ENCODE measurements at regions not wholly inside any gene's neighbourhood (a gene's known extent, or its start where the extent isn't known, plus 50 kb on each side); places are given as distances from the start of the nearest gene placed in this dataset.

DNA sequence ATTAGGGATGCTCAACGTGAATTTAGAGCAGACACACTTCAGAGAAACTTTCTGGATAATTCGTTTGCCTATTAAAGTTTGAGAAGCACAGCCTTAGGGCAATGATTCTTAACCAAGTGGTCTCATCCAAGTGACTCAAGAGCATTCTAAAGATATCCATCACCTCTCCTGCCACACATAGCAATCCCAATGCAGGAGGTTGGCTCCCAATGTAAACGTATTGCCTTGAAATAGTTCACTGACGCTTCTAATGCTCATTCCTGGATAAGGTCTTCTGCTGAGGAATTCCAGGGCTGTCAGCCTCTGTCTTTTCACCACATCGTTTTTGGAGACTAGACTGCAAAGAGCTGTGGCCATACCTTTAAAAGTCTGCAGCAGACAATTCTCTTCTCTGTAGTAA lies 279.8 kb upstream of the DACH1 start:
- Histone ChIP-seq H3K4me1 (peaks cover 0 to 8% (median 0%) of the 10 kb centered on the region in 3 donors), H3K27me3 (no peaks in the 10 kb centered on the region), H3K9me3 (no peaks in the 10 kb centered on the region), H3K27ac (no peak overlapping the region), H3K4me3 (no peak overlapping the region), H3K36me3 (no peaks in the 10 kb centered on the region)
- no peak for TF ChIP-seq POLR2A (IDR thresholded peaks at IDR 0.05)
- TF ChIP-seq, protein P1, sequence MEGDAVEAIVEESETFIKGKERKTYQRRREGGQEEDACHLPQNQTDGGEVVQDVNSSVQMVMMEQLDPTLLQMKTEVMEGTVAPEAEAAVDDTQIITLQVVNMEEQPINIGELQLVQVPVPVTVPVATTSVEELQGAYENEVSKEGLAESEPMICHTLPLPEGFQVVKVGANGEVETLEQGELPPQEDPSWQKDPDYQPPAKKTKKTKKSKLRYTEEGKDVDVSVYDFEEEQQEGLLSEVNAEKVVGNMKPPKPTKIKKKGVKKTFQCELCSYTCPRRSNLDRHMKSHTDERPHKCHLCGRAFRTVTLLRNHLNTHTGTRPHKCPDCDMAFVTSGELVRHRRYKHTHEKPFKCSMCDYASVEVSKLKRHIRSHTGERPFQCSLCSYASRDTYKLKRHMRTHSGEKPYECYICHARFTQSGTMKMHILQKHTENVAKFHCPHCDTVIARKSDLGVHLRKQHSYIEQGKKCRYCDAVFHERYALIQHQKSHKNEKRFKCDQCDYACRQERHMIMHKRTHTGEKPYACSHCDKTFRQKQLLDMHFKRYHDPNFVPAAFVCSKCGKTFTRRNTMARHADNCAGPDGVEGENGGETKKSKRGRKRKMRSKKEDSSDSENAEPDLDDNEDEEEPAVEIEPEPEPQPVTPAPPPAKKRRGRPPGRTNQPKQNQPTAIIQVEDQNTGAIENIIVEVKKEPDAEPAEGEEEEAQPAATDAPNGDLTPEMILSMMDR (IDR thresholded peaks at IDR 0.05): no peak
- no peak for DNase-seq
- 56 to 68% methylated on average over 5 of the region's 5 CpGs for WGBS, 2 donors
- intact Hi-C loops (cut with DNase I): no loop called here

DNA sequence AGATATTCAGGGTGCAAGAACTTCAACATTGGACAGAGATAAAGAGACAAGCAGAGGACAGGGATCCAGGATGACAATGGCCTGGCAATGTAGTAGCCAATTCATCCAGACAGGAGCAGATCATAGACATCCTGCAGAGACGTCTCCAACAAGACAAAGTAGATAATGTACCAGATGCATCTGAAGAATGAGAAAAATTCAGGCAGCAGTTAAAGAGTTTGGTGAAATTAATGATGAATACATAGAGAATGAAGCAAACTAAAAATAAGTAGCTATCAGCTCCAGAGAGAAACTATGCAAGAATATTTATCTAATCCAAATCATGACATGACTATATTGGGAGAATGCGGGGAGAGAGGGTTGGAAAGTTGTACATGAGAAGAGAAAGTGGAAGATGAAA lies 278.4 kb upstream of the DACH1 start:
- intact Hi-C loops (cut with DNase I): no loop called here
- Histone ChIP-seq H3K27ac (no peak overlapping the region), H3K9me3 (no peaks in the 10 kb centered on the region), H3K4me3 (no peak overlapping the region), H3K36me3 (no peaks in the 10 kb centered on the region), H3K27me3 (no peaks in the 10 kb centered on the region), H3K4me1 (peaks cover 0 to 13% (median 0%) of the 10 kb centered on the region in 3 donors)
- DNase-seq: no peak
- TF ChIP-seq POLR2A (IDR thresholded peaks at IDR 0.05): no peak
- TF ChIP-seq, protein P1 (IDR thresholded peaks at IDR 0.05): no peak
- 66 to 90% methylated on average over 2 of the region's 2 CpGs for WGBS, 2 donors

DNA sequence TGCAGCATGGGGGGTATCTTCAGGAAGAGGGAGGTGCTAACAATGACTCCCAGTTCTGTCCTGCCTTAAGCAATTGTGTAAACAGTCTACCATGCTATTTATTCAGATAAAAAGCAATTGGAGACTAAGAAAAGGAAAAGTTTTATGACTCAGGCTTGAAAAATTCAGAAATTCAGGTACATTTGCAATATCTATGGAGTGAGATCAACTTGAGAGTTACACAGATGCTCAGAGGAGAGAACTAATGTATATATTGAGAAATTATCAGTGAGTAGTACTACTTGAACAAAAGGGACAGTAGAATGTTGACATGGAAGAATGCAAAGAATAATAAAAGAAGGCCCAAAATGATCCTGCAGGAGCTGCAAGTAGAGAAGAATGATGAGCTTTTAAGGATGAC lies 277.6 kb upstream of the DACH1 start:
- Histone ChIP-seq H3K4me3 (no peak overlapping the region), H3K27me3 (no peaks in the 10 kb centered on the region), H3K36me3 (no peaks in the 10 kb centered on the region), H3K4me1 (peaks cover 0 to 13% (median 0%) of the 10 kb centered on the region in 3 donors), H3K27ac (no peak overlapping the region), H3K9me3 (no peaks in the 10 kb centered on the region)
- DNase-seq: no peak
- intact Hi-C loops (cut with DNase I): no loop called here
- TF ChIP-seq, protein P1 (IDR thresholded peaks at IDR 0.05): no peak
- no peak for TF ChIP-seq POLR2A (IDR thresholded peaks at IDR 0.05)

DNA sequence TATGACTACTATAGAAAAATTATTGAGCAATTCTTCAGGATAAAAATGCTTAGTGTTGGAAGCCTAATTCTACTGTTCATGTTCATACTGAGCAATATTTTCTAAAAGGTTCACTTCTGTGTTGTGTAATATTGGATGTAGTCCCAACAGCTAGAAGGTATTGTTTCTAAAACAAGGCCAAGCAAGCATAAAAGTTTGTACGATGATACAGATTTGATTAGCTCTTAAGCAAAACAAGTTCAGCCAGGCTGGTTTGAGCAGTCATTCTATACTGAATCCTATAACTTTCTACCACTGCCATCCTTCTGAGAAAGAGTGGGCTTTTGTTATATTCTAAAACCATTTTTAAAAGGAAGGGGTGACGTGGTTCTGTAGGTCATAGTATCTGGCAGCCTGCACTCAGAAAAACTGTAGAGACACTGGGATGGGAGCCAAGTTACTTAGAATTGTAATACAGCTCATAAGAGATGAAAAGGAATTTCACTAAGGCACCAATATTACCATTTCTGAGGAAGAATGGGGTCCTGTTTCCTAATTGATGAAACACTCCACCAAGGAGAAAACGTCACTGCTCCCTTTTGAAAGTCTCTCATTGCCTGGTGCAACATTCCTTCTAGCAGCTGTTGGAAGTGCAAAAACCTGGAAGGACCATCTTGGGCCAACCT lies 275.0 kb upstream of the DACH1 start:
- no peaks in the 10 kb centered on the region for H3K27me3 ChIP-seq
- no peak for TF ChIP-seq POLR2A (IDR thresholded peaks at IDR 0.05)
- TF ChIP-seq, protein P1 (IDR thresholded peaks at IDR 0.05): no peak
- 19 to 21% methylated on average over 3 of the region's 3 CpGs for WGBS, 2 donors
- H3K9me3 ChIP-seq: no peaks in the 10 kb centered on the region
- intact Hi-C loops (cut with DNase I): no loop called here
- H3K36me3 ChIP-seq: no peaks in the 10 kb centered on the region
- H3K27ac ChIP-seq: no peak overlapping the region
- H3K4me1 ChIP-seq: peaks cover 0 to 13% (median 0%) of the 10 kb centered on the region in 3 donors
- DNase-seq: no peak
- H3K4me3 ChIP-seq: no peak overlapping the region

DNA sequence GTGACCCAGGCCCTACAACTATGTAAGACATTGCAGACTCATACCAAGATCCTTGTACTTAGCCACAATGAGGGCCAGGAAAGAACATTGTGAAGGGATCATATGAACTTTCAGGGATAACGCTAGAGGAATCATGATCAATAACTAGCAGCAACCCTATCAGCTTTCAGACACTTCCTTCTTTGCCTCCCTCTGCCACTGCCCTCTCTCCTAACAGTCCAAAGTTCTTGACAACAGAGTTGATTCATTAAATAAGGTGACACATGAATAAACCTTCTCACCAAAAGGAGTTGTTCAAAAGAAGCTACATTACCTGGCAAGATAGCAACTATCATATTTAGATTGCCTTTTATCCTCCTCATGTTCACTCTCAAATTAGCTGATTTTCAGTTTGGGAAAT lies 272.2 kb upstream of the DACH1 start:
- intact Hi-C loops (cut with DNase I): no loop called here
- H3K36me3 ChIP-seq: no peaks in the 10 kb centered on the region
- H3K27me3 ChIP-seq: no peaks in the 10 kb centered on the region
- DNase-seq: no peak
- H3K27ac ChIP-seq: no peak overlapping the region
- H3K4me1 ChIP-seq: peaks cover 0 to 13% (median 0%) of the 10 kb centered on the region in 3 donors
- no peaks in the 10 kb centered on the region for H3K9me3 ChIP-seq
- WGBS, 2 donors: 0 to 24% methylated on average over 1 of the region's 1 CpG
- no peak overlapping the region for H3K4me3 ChIP-seq
- TF ChIP-seq, protein P1 (IDR thresholded peaks at IDR 0.05): no peak
- no peak for TF ChIP-seq POLR2A (IDR thresholded peaks at IDR 0.05)

Measured in esophagus squamous epithelium (tissue), 5 donors.